H1 (cell line): ENCODE measurements at regions not wholly inside any gene's neighbourhood (a gene's known extent, or its start where the extent isn't known, plus 50 kb on each side); places are given as distances from the start of the nearest gene placed in this dataset.

Experiments
- CTCF ChIA-PET: fragments of 300-600 bp; sonication (Branson Sonifier 250); formaldehyde crosslinking; loops from one replicate; lab custom pipeline; 2021; ENCODE audit not compliant: partially characterized antibody; lab: Charles Lee
- POLR2A ChIA-PET: fragments of 300-600 bp; sonication (Branson Sonifier 250); formaldehyde crosslinking; loops from one replicate; lab custom pipeline; 2021; ENCODE audit warnings: inconsistent platforms; ENCODE audit not compliant: partially characterized antibody; lab: Charles Lee
- DNase-seq, 2 experiments: peaks; one replicate each; pipeline versions ENCODE4 v3.0.0 to v3.0.0-alpha.2; 2010 to 2022; ENCODE audit warnings: low spot score in 2 of 2, low read depth in 1 of 2, mixed read lengths in 1 of 2
- FAIRE-seq: peaks from 2 replicates; lab custom pipeline; 2011; peaks lifted over from hg19 to GRCh38; lab: Jason Lieb, UNC
- H2AFZ ChIP-seq: 2 replicates; pipeline ENCODE4 v1.8.1; 2012; ENCODE audit warnings: low read length, inconsistent platforms
- H2AK5ac ChIP-seq: 2 replicates; pipeline ENCODE4 v1.6.1; 2013; ENCODE audit warnings: low read depth, low read length
- H2BK120ac ChIP-seq: replicated peaks from 2 replicates; pipeline ENCODE3; 2013; ENCODE audit warnings: low read depth, low read length, inconsistent platforms
- H2BK12ac ChIP-seq: 2 replicates; pipeline ENCODE4 v1.6.1; 2013; ENCODE audit warnings: low read depth, low read length
- H2BK15ac ChIP-seq: 2 replicates; pipeline ENCODE4 v1.6.1; 2013; ENCODE audit warnings: low read length
- H2BK20ac ChIP-seq: 2 replicates; pipeline ENCODE4 v1.6.1; 2013; ENCODE audit warnings: low read length
- H2BK5ac ChIP-seq: 2 replicates; pipeline ENCODE4 v1.6.1; 2013; ENCODE audit warnings: low read depth, low read length
- H3K14ac ChIP-seq: 2 replicates; pipeline ENCODE4 v1.6.1; 2013; ENCODE audit warnings: inconsistent platforms; ENCODE audit not compliant: insufficient read length
- H3K18ac ChIP-seq: 2 replicates; pipeline ENCODE4 v1.6.1; 2013; ENCODE audit warnings: low read length; ENCODE audit errors: extremely low read depth
- H3K23ac ChIP-seq: 2 replicates; pipeline ENCODE4 v1.6.1; 2013; ENCODE audit warnings: inconsistent platforms; ENCODE audit not compliant: insufficient read length
- H3K23me2 ChIP-seq: 2 replicates; pipeline ENCODE4 v1.6.1; 2013; ENCODE audit warnings: low read depth, low read length
- H3K27ac ChIP-seq: 2 replicates; pipeline ENCODE4 v1.6.1; 2011; ENCODE audit warnings: low read depth, low read length, inconsistent platforms
- H3K27me3 ChIP-seq, 4 experiments: replicated peaks in 1 of 4; 1 replicate in 1 of 4; 2 replicates in 3 of 4; pipeline versions ENCODE4 v1.6.1 to v1.8.1; 2011 to 2013; ENCODE audit warnings: low read length in 3 of 4, mild to moderate bottlenecking in 3 of 4, inconsistent platforms in 2 of 4, mixed read lengths in 2 of 4, moderate library complexity in 1 of 4; ENCODE audit not compliant: control insufficient read depth in 3 of 4, insufficient read depth in 3 of 4; ENCODE audit errors: extremely low read depth in 1 of 4
- H3K36me3 ChIP-seq, 4 experiments: 2 replicates each; pipeline versions ENCODE4 v1.6.1 to v1.8.1; 2011 to 2013; ENCODE audit warnings: mild to moderate bottlenecking in 4 of 4, low read length in 3 of 4, moderate library complexity in 2 of 4, control low read depth in 1 of 4, inconsistent platforms in 1 of 4; ENCODE audit not compliant: insufficient read depth in 4 of 4, control insufficient read depth in 2 of 4
- H3K4ac ChIP-seq: replicated peaks from 2 replicates; pipeline ENCODE3; 2013; ENCODE audit warnings: low read length, low read depth, mixed read lengths, inconsistent platforms; ENCODE audit not compliant: insufficient read length
- H3K4me1 ChIP-seq, 4 experiments: replicated peaks in 1 of 4; 1 replicate in 1 of 4; 2 replicates in 3 of 4; pipeline versions ENCODE4 v1.6.1 to v1.8.1; 2011 to 2013; ENCODE audit warnings: low read length in 3 of 4, inconsistent platforms in 2 of 4, mixed read lengths in 1 of 4; ENCODE audit not compliant: insufficient read depth in 4 of 4, control insufficient read depth in 3 of 4
- H3K4me2 ChIP-seq, 2 experiments: 2 replicates each; pipeline versions ENCODE4 v1.6.1 to v1.8.1; 2011 to 2013; ENCODE audit warnings: low read depth in 2 of 2, low read length in 2 of 2, control low read depth in 1 of 2, inconsistent platforms in 1 of 2, mild to moderate bottlenecking in 1 of 2; ENCODE audit not compliant: insufficient read depth in 1 of 2
- H3K4me3 ChIP-seq, 4 experiments: fragments of 200-600, 300-600 bp in 1 of 4; sonication (generic), shearing (Covaris generic), sonication (Bioruptor Twin) in 1 of 4; 2 replicates each; pipeline versions ENCODE4 v1.5.1 to v1.8.1; 2011 to 2016; ENCODE audit warnings: low read length in 4 of 4, low read depth in 3 of 4, control low read depth in 2 of 4, inconsistent platforms in 2 of 4, mild to moderate bottlenecking in 2 of 4, mixed read lengths in 1 of 4, moderate library complexity in 1 of 4; ENCODE audit not compliant: insufficient read depth in 2 of 4; ENCODE audit errors: extremely low read depth in 1 of 4
- H3K56ac ChIP-seq: replicated peaks from 2 replicates; pipeline ENCODE3; 2013; ENCODE audit warnings: low read depth, mild to moderate bottlenecking, mixed read lengths, low read length, inconsistent platforms; ENCODE audit not compliant: insufficient read length
- H3K79me1 ChIP-seq: 2 replicates; pipeline ENCODE4 v1.6.1; 2013; ENCODE audit warnings: low read depth, low read length, control low read depth
- H3K79me2 ChIP-seq, 2 experiments: 2 replicates each; pipeline versions ENCODE4 v1.6.1 to v1.8.1; 2012 to 2013; ENCODE audit warnings: low read length in 2 of 2, mild to moderate bottlenecking in 2 of 2, inconsistent platforms in 1 of 2; ENCODE audit not compliant: insufficient read depth in 2 of 2, control insufficient read depth in 1 of 2
- H3K9ac ChIP-seq, 4 experiments: replicated peaks in 1 of 4; 1 replicate in 1 of 4; 2 replicates in 3 of 4; pipeline versions ENCODE4 v1.6.1 to v1.8.1; 2011 to 2013; ENCODE audit warnings: low read depth in 3 of 4, low read length in 3 of 4, control low read depth in 2 of 4, mild to moderate bottlenecking in 2 of 4, moderate library complexity in 2 of 4, inconsistent platforms in 1 of 4; ENCODE audit errors: extremely low read depth in 1 of 4
- H3K9me3 ChIP-seq, 2 experiments: 2 replicates each; pipeline versions ENCODE4 v1.6.1 to v1.8.1; 2012 to 2013; ENCODE audit warnings: mild to moderate bottlenecking in 2 of 2, moderate library complexity in 2 of 2, control low read depth in 1 of 2, inconsistent platforms in 1 of 2, low read depth in 1 of 2, low read length in 1 of 2, mixed read lengths in 1 of 2; ENCODE audit not compliant: insufficient read depth in 2 of 2
- H4K20me1 ChIP-seq, 2 experiments: replicated peaks in 1 of 2; 2 replicates each; pipeline versions ENCODE3 to v1.8.1; 2011 to 2013; ENCODE audit warnings: inconsistent platforms in 2 of 2, low read length in 2 of 2, mild to moderate bottlenecking in 1 of 2; ENCODE audit not compliant: insufficient read depth in 2 of 2, control insufficient read depth in 1 of 2
- H4K5ac ChIP-seq: 2 replicates; pipeline ENCODE4 v1.6.1; 2013; ENCODE audit warnings: low read length, low read depth, mixed read lengths, inconsistent platforms; ENCODE audit not compliant: insufficient read length
- H4K8ac ChIP-seq: 2 replicates; pipeline ENCODE4 v1.8.0; 2013; ENCODE audit warnings: mild to moderate bottlenecking, moderate library complexity, low read length, inconsistent platforms; ENCODE audit not compliant: insufficient read depth; ENCODE audit errors: extremely low read depth
- H4K91ac ChIP-seq: replicated peaks from 2 replicates; pipeline ENCODE3; 2013; ENCODE audit warnings: low read length, mixed read lengths, inconsistent platforms; ENCODE audit not compliant: insufficient read length
- BACH1 ChIP-seq: IDR thresholded peaks from 2 replicates; pipeline ENCODE4 v1.6.1; 2012; ENCODE audit warnings: low read length, improper control_type of control experiment
- HDAC2 ChIP-seq, 2 experiments: fragments of 300-600 bp in 1 of 2; sonication (generic) in 1 of 2; IDR thresholded peaks; 2 replicates each; pipeline ENCODE4 v1.6.1; 2011 to 2012; ENCODE audit warnings: low read depth in 2 of 2, low read length in 2 of 2, mild to moderate bottlenecking in 2 of 2, moderate library complexity in 2 of 2, borderline replicate concordance in 1 of 2, inconsistent platforms in 1 of 2
- SIN3A ChIP-seq, 2 experiments: IDR thresholded peaks in 1 of 2; conservative IDR thresholded peaks in 1 of 2; 2 replicates each; pipeline ENCODE4 v1.6.1; 2011 to 2012; ENCODE audit warnings: low read length in 2 of 2, improper control_type of control experiment in 1 of 2, low read depth in 1 of 2, mild to moderate bottlenecking in 1 of 2
- SP4 ChIP-seq: IDR thresholded peaks from 2 replicates; pipeline ENCODE4 v1.6.1; 2012; ENCODE audit warnings: low read length, inconsistent platforms
- SRF ChIP-seq: IDR thresholded peaks from 2 replicates; pipeline ENCODE4 v1.6.1; 2011; ENCODE audit warnings: mild to moderate bottlenecking, low read depth, low read length, moderate library complexity
- TEAD4 ChIP-seq: IDR thresholded peaks from 2 replicates; pipeline ENCODE4 v1.6.1; 2012; ENCODE audit warnings: low read depth, low read length, inconsistent platforms, mixed read lengths
- WGBS, 2 experiments: shearing (Covaris generic) in 1 of 2; methylation state at CpG; one replicate each; pipeline versions ENCODE4 v1.1.6 to v1.1.7; 2013 to 2015; ENCODE audit warnings: low lambda C conversion rate in 2 of 2, mixed read lengths in 2 of 2, inconsistent platforms in 1 of 2, low coverage in 1 of 2, missing lambda C conversion rate in 1 of 2; ENCODE audit not compliant: insufficient replicate concordance in 2 of 2, insufficient coverage in 1 of 2, insufficient read length in 1 of 2; ENCODE audit errors: extremely low coverage in 1 of 2, missing lambda C conversion rate in 1 of 2; 5-methylcytosine and 5-hydroxymethylcytosine counted together

DNA sequence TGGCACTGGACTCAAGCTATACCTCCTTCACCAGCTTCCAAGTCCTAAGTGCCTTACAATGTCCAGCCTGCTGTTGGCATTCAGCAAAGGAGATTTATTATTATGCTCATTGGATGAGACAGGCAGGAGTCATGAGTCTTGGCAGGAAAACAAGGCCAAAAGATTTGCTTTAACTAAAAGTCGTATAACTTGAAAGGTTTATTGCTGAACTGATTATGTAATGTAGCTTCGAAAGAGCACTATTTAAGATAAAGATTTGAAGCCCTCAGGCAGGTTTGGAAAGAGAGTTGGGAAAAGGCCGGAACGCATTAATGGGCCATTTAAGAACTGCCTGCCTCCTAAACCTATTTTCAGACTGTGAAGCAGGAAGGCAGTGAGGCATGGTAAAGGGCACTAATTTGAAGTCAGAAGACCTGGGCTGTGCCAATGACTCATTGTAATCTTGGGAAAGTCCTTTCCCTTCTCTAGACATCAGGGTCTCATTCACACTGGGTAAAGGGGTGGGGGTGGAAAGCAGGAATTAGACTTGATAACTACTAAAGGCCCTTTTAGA, 280.5 kb upstream of the EDA2R start:
- H2AFZ ChIP-seq: no peak overlapping the region
- H4K5ac ChIP-seq: no peak overlapping the region
- H3K79me2 ChIP-seq: no peaks in the 10 kb centered on the region
- no peak overlapping the region for H3K23ac ChIP-seq
- H3K4ac ChIP-seq: no peak overlapping the region
- TF ChIP-seq SIN3A (conservative IDR thresholded peaks at IDR 0.05 in 1 of 2, IDR thresholded peaks at IDR 0.05 in 1 of 2; ENCODE audit: low read depth in 1 of 2, low read length in 2 of 2) (no peak), SRF (no peak), TEAD4 (no peak), HDAC2 (IDR thresholded peaks at IDR 0.05; ENCODE audit: borderline replicate concordance in 1 of 2, low read depth in 2 of 2, low read length in 2 of 2) (no peak), SP4 (no peak), BACH1 (no peak)
- ChIA-PET CTCF (no interaction called here), POLR2A (no interaction called here)
- no peaks in the 10 kb centered on the region for H3K4me1 ChIP-seq
- H3K27me3 ChIP-seq: no peaks in the 10 kb centered on the region
- H3K79me1 ChIP-seq: no peaks in the 10 kb centered on the region
- no peaks in the 10 kb centered on the region for H3K23me2 ChIP-seq
- H3K27ac ChIP-seq: no peak overlapping the region
- no peak overlapping the region for H2BK15ac ChIP-seq
- H2AK5ac ChIP-seq: no peak overlapping the region
- no peak overlapping the region for H3K4me2 ChIP-seq
- no peak for DNase-seq
- H4K8ac ChIP-seq: no peak overlapping the region
- no peak overlapping the region for H3K56ac ChIP-seq
- no peak for FAIRE-seq
- H3K14ac ChIP-seq: no peak overlapping the region
- H3K4me3 ChIP-seq: no peak overlapping the region
- H3K9me3 ChIP-seq: no peaks in the 10 kb centered on the region
- no peaks in the 10 kb centered on the region for H4K20me1 ChIP-seq
- no peak overlapping the region for H3K18ac ChIP-seq
- H4K91ac ChIP-seq: no peak overlapping the region
- H3K9ac ChIP-seq: no peak overlapping the region
- H2BK12ac ChIP-seq: no peak overlapping the region
- no peak overlapping the region for H2BK120ac ChIP-seq
- WGBS, 2 experiments: 96% methylated on average over 4 of the region's 4 CpGs; no CpG with 5 or more reads in 1 of the 2 experiments
- H2BK5ac ChIP-seq: no peak overlapping the region
- no peak overlapping the region for H2BK20ac ChIP-seq
- H3K36me3 ChIP-seq: no peaks in the 10 kb centered on the region
